ENCODE measurements at regions not wholly inside any gene's neighbourhood (a gene's known extent, or its start where the extent isn't known, plus 50 kb on each side); places are given as distances from the start of the nearest gene placed in this dataset.

- Histone ChIP-seq H3K27me3 (no peaks in the 10 kb centered on the region), H3K4me3 (no peak overlapping the region), H3K4me1 (no peaks in the 10 kb centered on the region), H3K36me3 (no peaks in the 10 kb centered on the region), H3K27ac (no peak overlapping the region), H3K9me3 (no peaks in the 10 kb centered on the region)
- TF ChIP-seq CTCF (IDR thresholded peaks at IDR 0.05) (no peak), POLR2AphosphoS5 (IDR thresholded peaks at IDR 0.05; ENCODE audit: insufficient read depth in 1 of 2, low read depth in 1 of 2) (no peak), POLR2A (IDR thresholded peaks at IDR 0.05) (no peak)
- intact Hi-C loops (cut with DNase I), result no loop called here
- no peak for DNase-seq (ENCODE audit: extremely low spot score in 2 of 2)
Observed at GRCh38 chr1:191151321-191151807, 673.7 kb upstream of the BRINP3 start.

- TF ChIP-seq POLR2AphosphoS5 (IDR thresholded peaks at IDR 0.05; ENCODE audit: insufficient read depth in 1 of 2, low read depth in 1 of 2), result no peak
- no peak for TF ChIP-seq CTCF (IDR thresholded peaks at IDR 0.05)
- no peak for TF ChIP-seq POLR2A (IDR thresholded peaks at IDR 0.05)
- intact Hi-C loops (cut with DNase I), result no loop called here
Observed at GRCh38 chr1:191152776-191153175, 675.1 kb upstream of the BRINP3 start.

GRCh38 chr1:191155178-191155577, 677.5 kb upstream of the BRINP3 start:
- H3K27me3 ChIP-seq, result no peaks in the 10 kb centered on the region
- H3K9me3 ChIP-seq, result no peaks in the 10 kb centered on the region
- intact Hi-C loops (cut with DNase I), result no loop called here
- DNase-seq (ENCODE audit: extremely low spot score in 2 of 2), result no peak
- H3K4me1 ChIP-seq, result no peaks in the 10 kb centered on the region
- TF ChIP-seq CTCF (IDR thresholded peaks at IDR 0.05), result no peak
- no peak for TF ChIP-seq POLR2A (IDR thresholded peaks at IDR 0.05)
- TF ChIP-seq POLR2AphosphoS5 (IDR thresholded peaks at IDR 0.05; ENCODE audit: insufficient read depth in 1 of 2, low read depth in 1 of 2), result no peak
- no peak overlapping the region for H3K4me3 ChIP-seq
- no peak overlapping the region for H3K27ac ChIP-seq
- H3K36me3 ChIP-seq, result no peaks in the 10 kb centered on the region

More at GRCh38 chr1:191152776-191153175, 675.1 kb upstream of the BRINP3 start:
- no peaks in the 10 kb centered on the region for H3K27me3 ChIP-seq
- no peaks in the 10 kb centered on the region for H3K9me3 ChIP-seq
- no peaks in the 10 kb centered on the region for H3K36me3 ChIP-seq
- no peak for DNase-seq (ENCODE audit: extremely low spot score in 2 of 2)
- no peak overlapping the region for H3K4me3 ChIP-seq
- no peak overlapping the region for H3K27ac ChIP-seq
- no peaks in the 10 kb centered on the region for H3K4me1 ChIP-seq

GRCh38 chr1:191160837-191161236, 683.2 kb upstream of the BRINP3 start:
- no peaks in the 10 kb centered on the region for H3K36me3 ChIP-seq
- no peak overlapping the region for H3K4me3 ChIP-seq
- no peaks in the 10 kb centered on the region for H3K9me3 ChIP-seq
- TF ChIP-seq CTCF (IDR thresholded peaks at IDR 0.05) (no peak), POLR2AphosphoS5 (IDR thresholded peaks at IDR 0.05; ENCODE audit: insufficient read depth in 1 of 2, low read depth in 1 of 2) (no peak), POLR2A (IDR thresholded peaks at IDR 0.05) (no peak)
- no peak for DNase-seq (ENCODE audit: extremely low spot score in 2 of 2)
- no peaks in the 10 kb centered on the region for H3K27me3 ChIP-seq
- intact Hi-C loops (cut with DNase I), result no loop called here
- no peak overlapping the region for H3K27ac ChIP-seq
- no peaks in the 10 kb centered on the region for H3K4me1 ChIP-seq

GRCh38 chr1:191162762-191163161, 685.1 kb upstream of the BRINP3 start:
- no peaks in the 10 kb centered on the region for H3K27me3 ChIP-seq
- no peak for DNase-seq (ENCODE audit: extremely low spot score in 2 of 2)
- intact Hi-C loops (cut with DNase I), result no loop called here
- no peaks in the 10 kb centered on the region for H3K36me3 ChIP-seq
- H3K4me3 ChIP-seq, result no peak overlapping the region
- H3K9me3 ChIP-seq, result no peaks in the 10 kb centered on the region
- H3K27ac ChIP-seq, result no peak overlapping the region
- TF ChIP-seq CTCF (IDR thresholded peaks at IDR 0.05) (no peak), POLR2A (IDR thresholded peaks at IDR 0.05) (no peak), POLR2AphosphoS5 (IDR thresholded peaks at IDR 0.05; ENCODE audit: insufficient read depth in 1 of 2, low read depth in 1 of 2) (no peak)
- no peaks in the 10 kb centered on the region for H3K4me1 ChIP-seq

Measured in vagina (tissue), 2 donors.